ENCODE measurements at regions not wholly inside any gene's neighbourhood (a gene's known extent, or its start where the extent isn't known, plus 50 kb on each side); places are given as distances from the start of the nearest gene placed in this dataset.

- H3K27ac ChIP-seq: no peak overlapping the region
- TF ChIP-seq, protein P1, sequence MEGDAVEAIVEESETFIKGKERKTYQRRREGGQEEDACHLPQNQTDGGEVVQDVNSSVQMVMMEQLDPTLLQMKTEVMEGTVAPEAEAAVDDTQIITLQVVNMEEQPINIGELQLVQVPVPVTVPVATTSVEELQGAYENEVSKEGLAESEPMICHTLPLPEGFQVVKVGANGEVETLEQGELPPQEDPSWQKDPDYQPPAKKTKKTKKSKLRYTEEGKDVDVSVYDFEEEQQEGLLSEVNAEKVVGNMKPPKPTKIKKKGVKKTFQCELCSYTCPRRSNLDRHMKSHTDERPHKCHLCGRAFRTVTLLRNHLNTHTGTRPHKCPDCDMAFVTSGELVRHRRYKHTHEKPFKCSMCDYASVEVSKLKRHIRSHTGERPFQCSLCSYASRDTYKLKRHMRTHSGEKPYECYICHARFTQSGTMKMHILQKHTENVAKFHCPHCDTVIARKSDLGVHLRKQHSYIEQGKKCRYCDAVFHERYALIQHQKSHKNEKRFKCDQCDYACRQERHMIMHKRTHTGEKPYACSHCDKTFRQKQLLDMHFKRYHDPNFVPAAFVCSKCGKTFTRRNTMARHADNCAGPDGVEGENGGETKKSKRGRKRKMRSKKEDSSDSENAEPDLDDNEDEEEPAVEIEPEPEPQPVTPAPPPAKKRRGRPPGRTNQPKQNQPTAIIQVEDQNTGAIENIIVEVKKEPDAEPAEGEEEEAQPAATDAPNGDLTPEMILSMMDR (conservative IDR thresholded peaks at IDR 0.05): no peak
- TF ChIP-seq ZFX (IDR thresholded peaks at IDR 0.05): no peak
Observed at GRCh38 chr13:57224414-57224813, 57.4 kb downstream of the PRR20E start.

DNA sequence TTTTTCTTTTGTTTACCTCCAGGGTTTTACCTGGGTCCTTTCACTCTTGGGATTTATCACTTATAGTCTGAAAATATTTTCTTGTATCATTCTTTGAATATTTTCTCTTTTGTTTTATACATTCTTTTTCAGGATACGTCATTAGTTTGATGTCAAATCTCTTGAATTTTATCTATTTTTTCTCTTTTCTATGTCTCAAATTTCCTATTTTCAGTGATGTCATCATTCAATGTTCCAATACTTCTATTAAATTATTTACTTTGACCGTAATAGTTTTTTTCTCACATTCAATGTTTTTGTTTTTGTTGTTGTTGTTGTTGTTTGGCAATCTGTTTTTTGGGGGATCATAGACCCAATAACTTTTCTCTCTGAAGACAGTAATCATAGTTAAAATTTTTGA, 83.5 kb downstream of the PRR20E start:
- H3K27ac ChIP-seq: no peak overlapping the region
- TF ChIP-seq, protein P1 (conservative IDR thresholded peaks at IDR 0.05): no peak
- TF ChIP-seq ZFX (IDR thresholded peaks at IDR 0.05): no peak

- TF ChIP-seq, protein P1 (conservative IDR thresholded peaks at IDR 0.05): no peak
- no peak for TF ChIP-seq ZFX (IDR thresholded peaks at IDR 0.05)
- no peak overlapping the region for H3K27ac ChIP-seq
Observed at GRCh38 chr13:57253551-57253950, 86.6 kb downstream of the PRR20E start.

- no peak overlapping the region for H3K27ac ChIP-seq
- TF ChIP-seq, protein P1 (conservative IDR thresholded peaks at IDR 0.05): no peak
- no peak for TF ChIP-seq ZFX (IDR thresholded peaks at IDR 0.05)
Observed at GRCh38 chr13:57264965-57265364, 98.0 kb downstream of the PRR20E start.

GRCh38 chr13:57270493-57270892, 103.5 kb downstream of the PRR20E start:
- no peak overlapping the region for H3K27ac ChIP-seq
- TF ChIP-seq ZFX (IDR thresholded peaks at IDR 0.05): no peak
- TF ChIP-seq, protein P1 (conservative IDR thresholded peaks at IDR 0.05): no peak

- H3K27ac ChIP-seq: no peak overlapping the region
- no peak for TF ChIP-seq ZFX (IDR thresholded peaks at IDR 0.05)
- TF ChIP-seq, protein P1 (conservative IDR thresholded peaks at IDR 0.05): no peak
Observed at GRCh38 chr13:57286511-57287098, 119.6 kb downstream of the PRR20E start.

DNA sequence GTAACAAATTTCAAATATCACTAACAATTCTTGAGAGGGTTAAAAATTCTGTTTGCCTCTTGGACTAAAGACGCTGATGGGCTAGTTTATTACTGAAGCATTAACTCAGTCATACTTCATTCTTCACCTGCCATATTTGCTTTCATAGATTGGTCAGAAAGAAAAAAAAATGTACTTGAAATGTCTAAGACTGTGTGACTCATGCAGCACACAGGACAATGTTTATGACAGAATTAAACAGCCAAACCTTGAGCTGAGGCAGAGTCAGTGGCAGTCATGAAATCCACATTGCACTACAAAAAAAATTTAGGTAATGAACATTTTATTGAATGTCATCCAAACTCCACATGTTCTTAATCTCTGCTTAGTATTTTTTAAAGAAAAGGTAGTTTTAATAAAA, 135.6 kb downstream of the PRR20E start:
- H3K27ac ChIP-seq: no peak overlapping the region
- TF ChIP-seq, protein P1 (conservative IDR thresholded peaks at IDR 0.05): no peak
- TF ChIP-seq ZFX (IDR thresholded peaks at IDR 0.05): no peak
